Osteocyte (in vitro differentiated cells): ENCODE measurements at regions not wholly inside any gene's neighbourhood (a gene's known extent, or its start where the extent isn't known, plus 50 kb on each side); places are given as distances from the start of the nearest gene placed in this dataset.
A peak's percentile ranks its signal among the peaks of the same experiment; 100 is the strongest.

Experiments
- DNase-seq: peaks from one replicate; pipeline ENCODE4 v3.0.0; 2021; ENCODE audit warnings: mixed read lengths; ENCODE audit not compliant: unreplicated experiment; ENCODE audit errors: extremely low spot score
- H3K27ac Mint-ChIP-seq: one replicate; pipeline ENCODE4 v1.8.0; 2021; ENCODE audit warnings: mild to moderate bottlenecking, mixed read lengths; ENCODE audit not compliant: unreplicated experiment
- H3K27me3 Mint-ChIP-seq: one replicate; pipeline ENCODE4 v1.8.0; 2021; ENCODE audit warnings: mixed read lengths; ENCODE audit not compliant: unreplicated experiment
- H3K36me3 Mint-ChIP-seq: one replicate; pipeline ENCODE4 v1.8.0; 2021; ENCODE audit warnings: mixed read lengths; ENCODE audit not compliant: unreplicated experiment
- H3K4me1 Mint-ChIP-seq: one replicate; pipeline ENCODE4 v1.8.0; 2021; ENCODE audit warnings: mixed read lengths; ENCODE audit not compliant: unreplicated experiment
- H3K4me3 Mint-ChIP-seq: one replicate; pipeline ENCODE4 v1.8.0; 2021; ENCODE audit warnings: mild to moderate bottlenecking, moderate library complexity, mixed read lengths; ENCODE audit not compliant: unreplicated experiment
- H3K9me3 Mint-ChIP-seq: one replicate; pipeline ENCODE4 v1.8.0; 2021; ENCODE audit warnings: mixed read lengths; ENCODE audit not compliant: unreplicated experiment
- TF ChIP-seq, protein P1 (sequence below): fragments of 200-600 bp; sonication (generic); IDR thresholded peaks from 2 replicates; pipeline ENCODE4 v1.5.0; 2021; ENCODE audit warnings: antibody characterized with exemption, mild to moderate bottlenecking, moderate library complexity

DNA sequence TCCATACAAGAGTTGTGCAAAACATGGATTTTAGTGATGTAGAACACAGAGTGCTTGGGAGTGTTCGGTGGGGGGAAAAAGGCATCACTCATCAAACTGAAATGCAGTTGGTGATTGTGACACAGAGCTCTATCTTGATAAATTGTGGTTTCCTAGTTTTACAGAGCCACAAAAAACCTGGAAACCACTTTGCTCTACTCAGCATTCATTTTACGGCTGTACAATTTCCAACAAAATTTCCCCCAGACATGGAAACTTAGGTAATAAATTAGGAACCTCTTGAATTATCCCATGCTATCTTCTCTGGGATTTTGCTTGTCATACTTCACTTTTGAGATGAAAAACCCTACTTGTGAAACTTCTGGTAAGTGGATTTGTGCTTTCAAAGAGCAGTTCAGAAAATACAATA is 614.9 kb upstream of the FZD8 start:
- Mint-ChIP-seq H3K9me3 (no peaks in the 10 kb centered on the region), H3K4me1 (peaks cover 18% of the 10 kb centered on the region), H3K4me3 (no peak overlapping the region), H3K27ac (no peak overlapping the region), H3K36me3 (no peaks in the 10 kb centered on the region), H3K27me3 (no peaks in the 10 kb centered on the region)
- DNase-seq, result no peak
- TF ChIP-seq, protein P1, sequence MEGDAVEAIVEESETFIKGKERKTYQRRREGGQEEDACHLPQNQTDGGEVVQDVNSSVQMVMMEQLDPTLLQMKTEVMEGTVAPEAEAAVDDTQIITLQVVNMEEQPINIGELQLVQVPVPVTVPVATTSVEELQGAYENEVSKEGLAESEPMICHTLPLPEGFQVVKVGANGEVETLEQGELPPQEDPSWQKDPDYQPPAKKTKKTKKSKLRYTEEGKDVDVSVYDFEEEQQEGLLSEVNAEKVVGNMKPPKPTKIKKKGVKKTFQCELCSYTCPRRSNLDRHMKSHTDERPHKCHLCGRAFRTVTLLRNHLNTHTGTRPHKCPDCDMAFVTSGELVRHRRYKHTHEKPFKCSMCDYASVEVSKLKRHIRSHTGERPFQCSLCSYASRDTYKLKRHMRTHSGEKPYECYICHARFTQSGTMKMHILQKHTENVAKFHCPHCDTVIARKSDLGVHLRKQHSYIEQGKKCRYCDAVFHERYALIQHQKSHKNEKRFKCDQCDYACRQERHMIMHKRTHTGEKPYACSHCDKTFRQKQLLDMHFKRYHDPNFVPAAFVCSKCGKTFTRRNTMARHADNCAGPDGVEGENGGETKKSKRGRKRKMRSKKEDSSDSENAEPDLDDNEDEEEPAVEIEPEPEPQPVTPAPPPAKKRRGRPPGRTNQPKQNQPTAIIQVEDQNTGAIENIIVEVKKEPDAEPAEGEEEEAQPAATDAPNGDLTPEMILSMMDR, result no peak

DNA sequence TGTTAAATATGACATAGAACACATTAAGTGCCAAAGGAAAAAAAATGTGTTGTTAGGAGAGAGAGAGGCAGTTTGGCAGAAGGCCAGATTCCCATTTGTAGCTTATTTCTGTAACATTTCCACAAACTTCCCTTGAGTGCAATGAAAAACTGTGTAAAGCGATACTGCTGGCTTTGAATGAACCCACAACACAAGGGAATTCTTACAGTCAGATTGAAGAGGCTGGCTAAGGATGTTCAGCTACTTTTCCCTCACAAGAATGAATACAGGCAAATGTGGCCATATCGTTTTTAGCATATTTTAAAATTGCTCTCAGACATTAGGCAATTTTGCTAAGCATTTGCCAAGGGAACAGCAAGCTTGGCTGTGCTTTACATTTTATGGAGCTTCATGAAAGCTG is 614.1 kb upstream of the FZD8 start:
- H3K4me3 Mint-ChIP-seq, result no peak overlapping the region
- H3K4me1 Mint-ChIP-seq, result peaks cover 18% of the 10 kb centered on the region
- H3K27ac Mint-ChIP-seq, result no peak overlapping the region
- DNase-seq, result no peak
- TF ChIP-seq, protein P1, result no peak
- no peaks in the 10 kb centered on the region for H3K36me3 Mint-ChIP-seq
- no peaks in the 10 kb centered on the region for H3K27me3 Mint-ChIP-seq
- no peaks in the 10 kb centered on the region for H3K9me3 Mint-ChIP-seq

DNA sequence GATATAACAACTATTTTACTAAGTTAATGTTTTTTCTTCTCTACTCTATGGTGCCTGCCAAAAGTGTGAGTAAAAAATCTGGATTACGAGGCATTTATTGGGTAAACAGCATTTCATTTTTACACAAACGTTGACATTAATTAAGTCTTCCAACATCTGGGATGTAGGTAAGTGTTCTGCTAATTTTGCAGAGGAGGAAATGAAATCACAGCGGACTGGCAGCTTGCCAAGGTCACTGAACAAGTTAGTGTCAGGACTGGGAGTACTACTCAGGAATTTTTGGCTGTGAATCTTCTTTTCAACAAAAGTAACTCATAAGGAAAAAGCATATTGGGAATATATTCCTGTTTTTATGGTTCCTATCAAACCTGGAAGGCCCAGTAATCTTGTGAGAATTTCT is 612.1 kb upstream of the FZD8 start:
- H3K9me3 Mint-ChIP-seq, result no peaks in the 10 kb centered on the region
- H3K36me3 Mint-ChIP-seq, result no peaks in the 10 kb centered on the region
- no peaks in the 10 kb centered on the region for H3K27me3 Mint-ChIP-seq
- no peak for DNase-seq
- peak overlapping the region; percentile 6 for H3K27ac Mint-ChIP-seq
- H3K4me1 Mint-ChIP-seq, result peaks cover 18% of the 10 kb centered on the region
- TF ChIP-seq, protein P1, result no peak
- no peak overlapping the region for H3K4me3 Mint-ChIP-seq

DNA sequence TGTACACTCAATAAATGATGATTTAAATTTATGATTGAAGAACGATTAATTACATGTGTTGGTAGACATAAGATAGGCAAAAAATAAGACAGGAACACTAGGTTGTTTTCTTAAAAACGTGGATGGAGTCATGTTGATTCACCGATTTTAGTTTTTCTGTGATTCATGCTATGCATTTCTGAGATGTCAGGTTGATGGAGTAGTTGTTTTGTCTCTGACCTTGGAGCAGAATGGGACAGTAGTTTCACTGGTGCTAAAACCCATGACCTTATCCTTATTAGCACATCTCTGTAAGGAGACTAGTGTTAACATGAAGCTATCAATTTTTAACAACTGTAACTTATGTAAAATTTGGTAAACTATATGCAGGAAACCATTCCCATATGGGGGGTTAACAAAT is 611.6 kb upstream of the FZD8 start:
- Mint-ChIP-seq H3K9me3 (no peaks in the 10 kb centered on the region), H3K36me3 (no peaks in the 10 kb centered on the region), H3K27me3 (no peaks in the 10 kb centered on the region), H3K4me1 (peaks cover 18% of the 10 kb centered on the region), H3K4me3 (no peak overlapping the region), H3K27ac (no peak overlapping the region)
- DNase-seq, result no peak
- TF ChIP-seq, protein P1, result no peak

DNA sequence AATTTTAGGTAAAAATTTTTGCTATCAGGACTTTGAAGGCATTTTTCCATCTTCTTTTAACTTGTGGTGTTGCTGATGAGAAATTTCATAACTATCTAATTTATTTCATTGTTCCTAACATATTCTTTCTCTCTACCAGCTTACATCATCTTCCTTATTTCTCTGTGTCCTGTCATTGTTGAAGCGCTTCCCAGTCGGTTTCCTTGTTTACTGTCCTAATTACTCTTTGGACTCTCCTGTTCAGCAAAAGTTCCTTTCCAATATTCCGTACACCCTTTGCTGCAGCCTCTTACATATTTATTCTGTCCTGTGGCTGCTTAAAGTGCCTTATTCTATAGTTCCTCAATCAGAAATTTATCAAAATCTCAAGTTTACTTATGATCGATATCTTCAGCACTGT is 609.0 kb upstream of the FZD8 start:
- no peak for DNase-seq
- H3K4me3 Mint-ChIP-seq, result no peak overlapping the region
- no peaks in the 10 kb centered on the region for H3K9me3 Mint-ChIP-seq
- H3K4me1 Mint-ChIP-seq, result peaks cover 17% of the 10 kb centered on the region
- TF ChIP-seq, protein P1, result no peak
- no peak overlapping the region for H3K27ac Mint-ChIP-seq
- no peaks in the 10 kb centered on the region for H3K36me3 Mint-ChIP-seq
- no peaks in the 10 kb centered on the region for H3K27me3 Mint-ChIP-seq
